ENCODE measurements at regions not wholly inside any gene's neighbourhood (a gene's known extent, or its start where the extent isn't known, plus 50 kb on each side); places are given as distances from the start of the nearest gene placed in this dataset.

DNA sequence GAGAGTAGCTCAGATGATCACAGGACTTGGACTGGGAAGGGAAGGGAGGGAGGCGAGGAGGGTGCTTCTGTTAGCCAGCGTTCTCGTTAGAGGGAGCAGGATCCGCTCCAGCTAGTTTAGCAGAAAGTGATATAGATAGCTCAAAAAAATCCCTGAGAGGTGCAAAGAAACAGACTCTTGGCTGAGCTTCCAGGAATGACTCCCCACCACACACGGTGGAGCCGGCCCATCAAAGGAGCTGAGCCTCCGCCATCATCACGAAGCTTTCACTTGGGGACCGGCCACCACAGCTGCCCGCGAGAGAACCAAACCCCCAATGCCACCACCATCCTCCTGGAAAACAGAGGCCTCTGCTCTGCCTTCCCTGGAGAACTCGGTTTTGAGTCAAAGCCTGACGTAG is 124.6 kb upstream of the BCL2L14 start:
- no peak for DNase-seq (ENCODE audit: low spot score)

DNA sequence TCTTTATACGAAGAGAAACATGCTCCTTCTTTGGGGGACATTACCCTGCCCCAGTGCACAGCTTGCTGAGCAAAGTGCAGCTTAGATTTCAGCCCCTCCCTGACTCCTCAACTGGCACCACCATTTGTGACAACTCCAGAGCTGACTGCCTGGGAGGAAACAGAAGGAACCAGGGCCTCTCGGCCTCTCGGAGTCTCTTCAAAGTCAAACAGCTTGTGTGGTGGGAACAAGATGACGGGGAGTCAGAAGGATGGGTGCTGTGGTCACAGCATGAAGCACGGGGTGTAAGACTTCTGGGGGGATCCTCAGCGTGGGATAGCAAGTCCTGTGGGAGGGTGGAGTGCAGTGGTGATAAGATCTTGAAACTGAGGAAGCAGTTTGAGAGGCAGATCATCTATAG is 123.5 kb upstream of the BCL2L14 start:
- no peak for DNase-seq (ENCODE audit: low spot score)

- DNase-seq (ENCODE audit: low spot score): no peak
Measured at GRCh38 chr12:11949738-11950411, 120.9 kb upstream of the BCL2L14 start.

DNA sequence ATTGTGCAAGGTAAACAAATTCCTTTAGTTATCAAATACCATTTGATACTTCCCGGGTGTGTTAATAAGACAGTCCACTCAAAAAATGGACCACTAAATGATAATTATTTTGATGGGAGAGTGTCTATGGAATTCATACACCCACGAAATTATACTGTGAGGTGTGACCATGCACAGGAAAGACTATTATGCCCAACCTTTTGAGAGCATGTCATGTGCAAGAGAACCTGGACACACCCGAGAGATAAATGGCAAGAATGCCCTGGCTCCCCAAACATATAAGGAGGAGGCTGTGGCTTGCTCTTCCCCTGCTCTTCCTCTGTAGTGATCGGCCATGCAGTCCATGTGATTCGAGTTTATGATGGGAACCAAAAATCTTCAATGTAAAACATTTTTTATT is 119.5 kb upstream of the BCL2L14 start:
- DNase-seq (ENCODE audit: low spot score): no peak

GRCh38 chr12:11953523-11953922 is 117.2 kb upstream of the BCL2L14 start:
- DNase-seq (ENCODE audit: low spot score): no peak

DNA sequence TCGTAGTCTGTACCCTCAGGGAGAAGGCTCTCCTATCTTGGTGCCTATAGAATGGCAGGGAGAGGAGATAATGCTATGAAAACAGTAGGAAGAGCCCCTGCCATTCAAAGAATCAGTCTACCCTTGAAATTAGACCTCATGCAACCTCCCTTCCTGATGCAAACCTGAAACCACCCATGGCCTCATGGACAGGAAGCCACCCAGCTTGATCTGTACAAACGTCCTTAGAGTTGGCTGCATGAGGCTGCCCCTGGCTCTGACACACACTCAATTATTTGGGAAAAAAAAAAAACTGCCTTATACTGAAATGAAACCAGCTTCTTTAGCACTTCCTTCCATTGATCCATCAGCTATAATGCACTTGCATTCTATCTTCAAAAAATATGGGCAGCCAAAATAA is 116.6 kb upstream of the BCL2L14 start:
- no peak for DNase-seq (ENCODE audit: low spot score)

- no peak for DNase-seq (ENCODE audit: low spot score)
Measured at GRCh38 chr12:11958221-11959091, 112.3 kb upstream of the BCL2L14 start.

GRCh38 chr12:11959117-11959823 is 111.5 kb upstream of the BCL2L14 start:
- DNase-seq (ENCODE audit: low spot score): no peak

GRCh38 chr12:11960646-11961045 is 110.1 kb upstream of the BCL2L14 start:
- no peak for DNase-seq (ENCODE audit: low spot score)

DNA sequence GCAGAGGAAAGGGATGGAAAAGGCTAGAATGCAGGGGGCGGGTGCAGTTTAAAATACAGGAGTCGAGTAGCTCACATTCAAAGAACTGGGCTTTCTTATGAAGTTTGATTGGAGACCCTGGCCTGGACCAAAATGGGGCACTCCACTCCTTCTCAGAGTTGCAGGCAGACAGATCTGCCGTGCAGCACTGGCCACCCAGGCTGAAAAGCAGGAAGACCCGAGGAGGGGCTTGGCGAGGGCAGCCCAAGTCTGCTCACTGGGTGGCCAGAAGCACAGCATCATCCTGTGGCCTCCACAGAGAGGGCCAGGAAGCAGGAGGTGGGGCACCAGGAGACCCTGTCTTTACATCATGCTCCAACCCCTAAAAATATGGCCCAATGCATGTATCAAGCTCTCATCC is 109.1 kb upstream of the BCL2L14 start:
- no peak for DNase-seq (ENCODE audit: low spot score)

DNA sequence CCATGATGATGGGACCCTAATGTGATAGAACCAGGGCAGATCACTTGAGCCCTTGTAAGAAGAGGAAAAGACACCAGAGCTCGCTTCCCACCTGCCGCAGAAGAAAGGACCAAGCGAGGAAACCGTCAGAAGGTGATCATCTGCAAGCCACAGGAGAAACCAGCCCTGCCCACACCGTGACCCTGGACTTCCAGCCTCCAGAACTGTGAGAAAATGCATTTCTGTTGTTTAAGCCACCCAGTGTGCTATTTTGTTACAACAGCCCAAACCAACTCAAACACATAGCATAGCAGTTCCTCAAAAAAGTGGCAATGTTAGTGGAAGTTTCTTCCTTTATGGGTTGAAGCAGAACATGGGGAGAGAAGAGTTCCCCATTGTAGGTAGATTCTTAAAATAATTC is 107.9 kb upstream of the BCL2L14 start:
- DNase-seq (ENCODE audit: low spot score): no peak

GRCh38 chr12:11963841-11964471 is 106.8 kb upstream of the BCL2L14 start:
- DNase-seq (ENCODE audit: low spot score): no peak

DNA sequence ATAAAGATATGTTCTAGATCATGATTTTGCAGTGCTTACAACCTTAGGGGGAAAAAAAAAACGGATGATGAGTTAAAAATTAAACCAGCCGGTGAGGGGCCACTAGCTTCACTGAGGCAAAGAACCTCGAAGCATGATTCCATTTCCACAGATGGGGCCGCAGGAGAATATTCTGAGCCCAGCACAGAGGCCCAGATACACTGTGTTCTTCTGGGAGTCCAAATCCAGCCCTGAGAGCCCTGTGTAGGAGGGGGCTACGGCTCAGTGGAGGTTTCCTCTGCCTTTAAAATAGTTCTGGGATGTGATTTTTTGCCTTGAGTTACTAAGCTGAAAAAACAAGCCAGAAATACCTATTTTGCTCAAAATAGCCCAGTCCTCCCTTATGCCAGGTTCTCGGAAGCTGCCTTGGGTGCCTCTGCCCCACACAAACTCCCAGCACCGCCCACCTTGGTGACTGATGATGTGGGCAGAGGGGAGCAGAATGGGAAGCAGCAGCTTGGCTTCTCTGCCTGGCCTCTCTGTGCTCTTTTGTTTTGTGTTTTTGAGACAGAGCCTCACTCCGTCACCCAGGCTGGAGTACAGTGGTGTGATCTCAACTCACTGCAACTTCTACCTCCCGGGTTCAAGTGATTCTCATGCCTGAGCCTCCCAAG is 105.4 kb upstream of the BCL2L14 start:
- DNase-seq (ENCODE audit: low spot score): no peak

- no peak for DNase-seq (ENCODE audit: low spot score)
Measured at GRCh38 chr12:11967376-11968047, 103.2 kb upstream of the BCL2L14 start.

- DNase-seq (ENCODE audit: low spot score): no peak
Measured at GRCh38 chr12:11968048-11968383, 102.7 kb upstream of the BCL2L14 start.

DNA sequence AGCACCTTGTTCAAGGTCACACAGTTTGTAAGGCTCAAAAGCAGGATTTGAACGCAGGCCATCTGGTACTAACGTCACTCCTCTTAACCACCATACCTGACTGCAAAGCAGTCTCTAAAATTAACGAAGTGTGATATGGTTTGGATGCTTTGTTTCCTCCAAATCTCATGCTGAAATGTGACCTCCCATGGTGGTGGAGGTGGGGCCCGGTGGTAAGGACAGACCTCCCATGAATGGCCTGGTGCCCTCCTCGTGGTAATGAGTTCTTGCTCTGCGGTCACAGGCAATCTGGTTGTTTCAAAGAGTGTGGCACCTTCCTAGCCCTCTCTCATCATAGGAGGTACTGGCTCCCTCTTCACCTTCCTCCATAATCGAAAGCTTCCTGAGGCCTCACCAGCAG is 102.2 kb upstream of the BCL2L14 start:
- DNase-seq (ENCODE audit: low spot score): no peak

GRCh38 chr12:11969437-11970154 is 101.1 kb upstream of the BCL2L14 start:
- no peak for DNase-seq (ENCODE audit: low spot score)

DNA sequence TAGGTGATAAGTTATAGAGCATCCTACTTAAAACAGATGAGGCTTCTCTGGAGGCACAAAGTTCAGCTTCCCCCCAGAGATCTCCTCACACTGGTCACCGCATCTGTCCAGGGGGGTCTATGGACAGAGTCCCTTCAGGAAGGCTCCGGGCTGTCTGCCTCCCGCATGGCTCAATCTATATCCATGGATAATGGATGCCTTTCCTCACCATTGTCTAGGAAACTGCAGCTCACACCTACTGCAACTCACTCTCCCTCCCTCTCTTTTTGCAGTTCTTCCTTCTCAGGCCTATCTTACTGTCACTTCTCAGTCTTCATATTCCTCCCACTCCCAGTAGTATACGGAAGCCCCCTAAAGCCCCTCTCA is 100.6 kb upstream of the BCL2L14 start:
- no peak for DNase-seq (ENCODE audit: low spot score)

DNA sequence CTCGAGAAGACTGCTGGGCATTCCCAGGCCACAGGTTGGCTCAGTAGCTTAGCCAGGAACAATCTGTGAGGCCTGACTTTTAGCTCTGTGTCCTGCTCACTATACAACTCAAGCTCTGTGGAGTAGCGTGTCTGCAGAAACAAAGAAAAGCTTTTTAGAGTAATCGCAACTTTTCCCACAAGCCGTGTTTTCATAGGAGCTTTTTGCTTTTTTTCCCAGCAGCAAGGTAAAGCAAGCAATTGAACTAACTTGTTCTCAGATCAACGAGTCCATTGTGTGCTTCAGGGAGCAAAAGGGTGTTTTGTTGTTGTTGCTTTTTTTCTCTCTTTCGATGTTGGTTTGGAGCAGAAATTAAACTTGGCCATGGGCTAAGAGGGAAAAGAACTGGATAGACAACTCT is 97.3 kb upstream of the BCL2L14 start:
- DNase-seq (ENCODE audit: low spot score): no peak

GRCh38 chr12:11976005-11976404 is 94.7 kb upstream of the BCL2L14 start:
- no peak for DNase-seq (ENCODE audit: low spot score)
